HG03045 (cell line): ENCODE measurements at regions not wholly inside any gene's neighbourhood (a gene's known extent, or its start where the extent isn't known, plus 50 kb on each side); places are given as distances from the start of the nearest gene placed in this dataset.
"Not testable (repeated sequence)": the region's sequence is repeated elsewhere in the genome, so short reads cannot be mapped to it uniquely, and the experiment has no call there.

Experiments
- ATAC-seq: cut with Tn5 transposase; IDR thresholded peaks from one replicate; pipeline ENCODE4 v1.9.1; 2021; ENCODE audit warnings: mild to moderate bottlenecking, moderate library complexity; ENCODE audit not compliant: unreplicated experiment

DNA sequence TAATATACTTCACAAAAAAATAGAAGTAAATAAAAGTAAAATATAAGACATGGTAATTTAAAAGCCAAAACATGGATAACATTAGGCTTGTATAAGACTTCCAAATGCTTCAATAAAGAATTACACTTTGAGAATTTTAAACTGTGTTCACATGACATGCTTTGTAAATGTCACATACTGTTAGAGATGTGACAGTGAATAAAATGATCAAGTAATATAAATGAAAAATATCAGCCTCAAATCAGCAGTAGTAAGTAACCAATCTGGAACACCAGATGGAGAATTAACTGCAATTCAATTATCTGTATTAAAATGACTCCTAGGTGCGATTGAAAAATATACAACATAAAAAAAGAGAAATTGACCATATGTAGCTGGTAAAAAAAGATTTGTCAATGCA is 1260.8 kb downstream of the BRINP3 start:
- ATAC-seq = no peak

DNA sequence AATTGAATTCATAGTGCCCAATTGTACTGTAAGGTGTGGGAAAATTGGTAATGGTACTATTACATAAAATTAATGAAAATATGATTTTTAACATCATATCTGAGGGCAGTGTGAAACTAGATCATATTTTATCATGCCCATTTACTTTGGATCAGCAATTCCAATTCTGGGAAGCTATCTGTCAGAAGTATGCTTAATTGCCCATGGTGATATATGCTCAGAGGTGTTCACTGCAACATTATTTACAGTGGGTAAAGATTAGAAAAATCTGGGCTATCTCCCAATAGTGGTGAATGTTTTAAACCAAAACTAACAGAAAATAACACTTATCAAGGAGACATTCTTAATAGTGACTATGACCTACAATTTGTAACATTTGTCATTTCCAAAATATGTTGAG is 1260.0 kb downstream of the BRINP3 start:
- ATAC-seq = no peak

GRCh38 chr1:189220750-189221149 is 1256.9 kb downstream of the BRINP3 start:
- no peak for ATAC-seq

GRCh38 chr1:189225794-189226145 is 1251.9 kb downstream of the BRINP3 start:
- not testable (repeated sequence) for ATAC-seq

DNA sequence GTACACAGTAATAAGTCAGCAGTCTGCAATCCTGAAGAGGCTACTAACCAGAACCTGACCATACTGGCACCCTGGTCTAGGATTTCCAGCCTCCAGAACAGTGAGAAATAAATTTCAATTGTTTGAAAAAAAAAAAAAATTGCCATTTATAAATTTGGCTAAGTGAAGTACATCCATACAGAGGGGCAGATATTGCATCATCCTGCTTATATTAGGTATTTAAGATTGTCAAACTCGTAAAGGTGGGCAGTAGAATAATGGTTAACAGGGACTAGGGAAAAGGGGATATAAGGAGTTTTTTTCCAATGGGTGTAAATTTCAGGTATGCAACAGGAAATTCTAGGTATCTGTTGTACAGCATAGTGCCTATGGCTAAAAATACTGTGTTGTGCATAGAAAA is 1250.9 kb downstream of the BRINP3 start:
- no peak for ATAC-seq

DNA sequence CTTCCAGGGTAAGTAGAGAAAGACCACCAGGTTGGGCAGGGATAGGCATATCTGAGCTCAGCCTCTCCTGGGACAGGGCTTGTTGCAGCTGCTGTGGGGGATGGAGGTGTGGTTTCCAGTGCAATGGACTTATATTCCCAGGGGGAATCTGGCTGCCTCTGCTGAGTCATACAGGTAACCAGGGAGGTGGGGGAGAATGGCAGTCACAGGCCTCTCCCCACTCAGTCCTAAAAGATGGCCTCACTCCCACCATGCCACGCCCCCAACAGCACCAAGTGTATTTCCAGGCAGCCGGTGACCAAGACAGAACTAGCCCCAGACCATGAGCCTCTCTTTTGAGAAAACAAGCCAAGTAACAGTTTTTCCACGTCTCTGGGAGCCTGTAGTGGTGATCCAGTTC is 1240.7 kb downstream of the BRINP3 start:
- no peak for ATAC-seq

- no peak for ATAC-seq
Measured at GRCh38 chr1:189253601-189254350, 1223.9 kb downstream of the BRINP3 start.

- not testable (repeated sequence) for ATAC-seq
Measured at GRCh38 chr1:189261128-189261527, 1216.5 kb downstream of the BRINP3 start.

DNA sequence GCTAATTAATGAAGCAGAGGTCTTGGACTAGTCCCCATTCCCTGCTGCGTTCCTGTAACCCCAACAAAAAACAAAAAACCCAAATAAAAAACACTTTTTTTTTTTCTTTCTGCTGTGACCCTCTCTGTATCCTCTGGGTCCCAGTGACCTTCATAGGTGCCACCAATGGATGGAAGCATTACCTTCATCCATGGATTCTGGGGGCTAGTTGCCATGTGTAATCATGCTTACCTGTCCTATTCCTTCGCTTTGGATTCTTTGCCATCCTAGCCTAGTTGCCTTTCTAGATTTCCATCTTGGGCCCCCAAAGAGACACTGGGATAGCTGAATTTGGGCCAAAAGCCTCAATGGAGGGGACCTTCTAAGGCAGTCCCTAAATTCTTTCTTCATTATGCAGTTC is 1208.7 kb downstream of the BRINP3 start:
- no peak for ATAC-seq

DNA sequence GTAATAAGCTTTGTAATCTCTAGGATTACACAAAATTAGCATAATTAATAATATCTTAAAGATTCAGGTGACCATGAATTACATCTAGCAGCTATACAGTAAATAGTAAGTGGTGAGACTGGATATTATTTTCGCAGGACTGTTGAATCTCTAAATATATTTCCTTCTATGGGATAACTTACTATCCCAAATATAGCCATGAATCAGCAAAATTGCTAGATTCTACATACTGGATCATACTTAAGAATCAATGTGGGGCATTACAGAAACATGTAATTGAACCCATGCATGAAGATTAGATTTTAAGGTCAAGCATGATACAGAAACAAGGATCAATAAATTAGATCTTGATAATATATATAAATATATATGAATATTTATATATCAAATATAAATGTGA is 1203.4 kb downstream of the BRINP3 start:
- ATAC-seq = no peak

GRCh38 chr1:189275796-189276195 is 1201.9 kb downstream of the BRINP3 start:
- no peak for ATAC-seq

DNA sequence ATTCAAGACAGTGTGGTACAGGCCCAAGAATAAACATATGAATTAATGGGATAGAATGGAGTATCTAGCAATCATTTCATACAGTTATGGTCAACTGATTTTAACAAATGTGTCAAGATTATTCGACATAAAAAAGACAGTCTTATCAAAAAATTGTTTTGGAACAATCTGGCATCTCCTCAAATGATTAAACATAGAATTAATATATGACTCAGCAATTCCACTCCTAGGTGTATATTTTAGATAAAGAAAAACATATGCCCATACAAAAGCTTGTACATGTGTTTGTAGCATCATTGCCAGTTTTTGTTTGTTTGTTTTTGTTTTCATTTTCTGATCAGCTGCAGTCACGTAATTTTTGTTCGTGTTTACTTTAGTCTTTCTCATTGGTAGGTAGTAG is 1188.3 kb downstream of the BRINP3 start:
- no peak for ATAC-seq

DNA sequence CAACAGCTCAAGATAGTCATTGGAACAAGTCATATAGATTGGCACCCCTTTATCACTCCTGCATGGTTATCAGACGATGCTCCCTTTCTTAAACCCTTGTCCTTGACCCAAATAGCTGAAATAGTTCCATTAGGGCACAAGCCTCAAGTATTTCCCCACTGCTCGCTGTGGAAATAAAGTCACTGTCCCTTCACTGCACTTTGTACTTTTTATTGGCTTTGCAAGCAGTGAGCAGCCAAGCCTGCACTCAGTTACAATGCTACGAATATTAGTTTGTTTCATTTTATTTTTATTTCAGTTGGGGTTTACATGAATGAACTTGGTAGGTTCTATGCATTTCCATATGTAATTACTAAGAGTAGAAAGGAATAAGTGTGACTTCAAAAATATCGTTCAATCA is 1176.4 kb downstream of the BRINP3 start:
- ATAC-seq = no peak

- no peak for ATAC-seq
Measured at GRCh38 chr1:189305279-189305678, 1172.4 kb downstream of the BRINP3 start.

GRCh38 chr1:189311915-189312314 is 1165.7 kb downstream of the BRINP3 start:
- no peak for ATAC-seq

- ATAC-seq = no peak
Measured at GRCh38 chr1:189312499-189312898, 1165.2 kb downstream of the BRINP3 start.

DNA sequence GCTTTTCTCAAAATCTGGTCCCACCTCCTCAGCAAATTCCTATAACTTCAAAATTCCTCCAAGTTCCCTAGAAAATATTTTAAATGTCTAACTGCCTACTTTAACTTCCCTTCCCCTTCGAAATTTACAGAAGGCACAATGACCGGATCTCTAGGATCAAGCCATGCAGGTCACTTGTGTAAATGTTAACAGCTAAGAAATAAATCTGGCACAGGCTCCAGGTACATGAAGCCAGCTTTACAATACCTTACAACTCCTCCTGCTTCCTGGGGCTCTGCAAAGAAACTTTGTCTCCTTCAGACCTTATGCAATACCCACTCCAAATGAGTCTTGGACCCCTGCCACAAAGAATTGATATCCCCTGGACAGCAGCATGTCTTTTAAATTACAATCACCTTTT is 1164.2 kb downstream of the BRINP3 start:
- no peak for ATAC-seq

GRCh38 chr1:189315035-189315901 is 1162.4 kb downstream of the BRINP3 start:
- no peak for ATAC-seq

GRCh38 chr1:189323091-189323490 is 1154.6 kb downstream of the BRINP3 start:
- no peak for ATAC-seq

- not testable (repeated sequence) for ATAC-seq
Measured at GRCh38 chr1:189331071-189331470, 1146.6 kb downstream of the BRINP3 start.

DNA sequence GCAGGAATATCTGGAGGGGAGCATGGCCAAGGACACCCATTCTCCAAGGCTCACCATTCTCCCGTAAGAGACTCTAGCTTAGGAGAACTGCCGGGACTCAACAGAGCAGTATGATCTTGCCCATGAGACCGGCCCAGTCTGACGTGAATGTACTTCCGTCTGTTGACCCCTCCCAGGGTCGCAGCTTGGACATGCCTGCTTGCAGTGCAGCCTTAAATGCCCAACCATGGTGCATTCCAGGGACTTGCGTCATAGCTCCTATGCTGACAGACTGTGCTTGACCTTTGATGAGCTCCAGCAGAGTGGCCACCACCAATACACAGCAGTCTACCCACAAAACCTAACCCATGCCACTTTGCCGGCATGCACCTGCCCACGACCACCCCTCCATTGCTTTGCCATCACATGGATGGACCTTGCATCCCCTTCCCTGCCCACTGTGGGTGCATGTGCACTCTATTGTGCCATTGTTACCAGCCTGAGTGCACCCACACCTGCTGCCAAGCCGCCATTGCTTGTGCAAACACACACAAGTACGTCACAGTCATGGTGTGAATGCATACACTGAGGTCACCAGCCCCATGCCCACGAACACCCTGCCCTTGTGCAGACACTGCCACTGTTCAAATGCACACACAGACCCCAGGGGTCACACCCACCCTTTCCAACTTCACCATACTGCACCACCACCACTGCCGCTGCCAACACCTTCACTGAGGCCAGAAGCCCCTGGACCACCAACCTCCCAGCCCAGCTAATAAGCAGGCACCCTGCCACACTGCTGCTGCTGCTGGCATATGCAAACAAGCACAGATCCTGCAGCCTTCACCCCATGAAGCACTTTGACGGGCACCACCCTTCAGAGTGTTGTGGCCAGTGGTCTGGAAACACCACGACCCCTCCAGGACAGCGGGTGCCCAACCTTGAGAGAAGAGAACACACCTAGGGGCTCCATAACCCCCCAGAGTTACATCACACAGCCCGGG is 1141.3 kb downstream of the BRINP3 start:
- no peak for ATAC-seq
